AG09309 (cell line): ENCODE measurements at regions not wholly inside any gene's neighbourhood (a gene's known extent, or its start where the extent isn't known, plus 50 kb on each side); places are given as distances from the start of the nearest gene placed in this dataset.

Source experiments
- DNase-seq: peaks from one replicate; pipeline ENCODE4 v3.0.0-alpha.2; 2010; ENCODE audit warnings: low read depth
- H3K4me3 ChIP-seq: 2 replicates; pipeline ENCODE4 v1.5.1; 2011; ENCODE audit warnings: mild to moderate bottlenecking, low read depth, low read length, moderate library complexity; ENCODE audit not compliant: control insufficient read depth
- CTCF ChIP-seq: IDR thresholded peaks from 2 replicates; pipeline ENCODE4 v1.5.1; 2011; ENCODE audit warnings: mild to moderate bottlenecking, low read depth, low read length, inconsistent platforms; ENCODE audit not compliant: insufficient read depth, control insufficient read depth; ENCODE audit errors: missing control alignments

DNA sequence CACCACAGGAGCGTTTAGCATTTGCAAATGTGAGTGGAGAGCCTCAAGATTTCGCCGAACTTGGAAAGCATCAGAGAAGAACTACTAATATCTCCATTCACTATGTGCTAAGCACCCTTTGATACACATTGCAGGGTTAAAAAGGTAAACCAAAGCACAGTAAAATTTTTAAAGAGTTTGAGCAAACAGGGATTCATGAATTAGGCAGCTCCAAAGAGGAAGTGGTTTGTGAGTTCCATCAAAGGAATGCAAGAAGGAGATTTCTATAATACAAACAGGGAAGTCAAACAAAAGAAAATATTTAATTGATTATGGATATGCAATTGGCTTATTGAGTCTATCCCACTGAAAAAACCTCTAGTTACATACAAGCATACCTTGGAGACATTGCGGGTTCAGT, 81.1 kb upstream of the TMEM72 start:
- no peak overlapping the region for H3K4me3 ChIP-seq
- peak; percentile 18 for DNase-seq
- TF ChIP-seq CTCF, result no peak

- TF ChIP-seq CTCF, result no peak
- no peak for DNase-seq
- no peak overlapping the region for H3K4me3 ChIP-seq
Observed at GRCh38 chr10:44831581-44831980, 79.6 kb upstream of the TMEM72 start.

DNA sequence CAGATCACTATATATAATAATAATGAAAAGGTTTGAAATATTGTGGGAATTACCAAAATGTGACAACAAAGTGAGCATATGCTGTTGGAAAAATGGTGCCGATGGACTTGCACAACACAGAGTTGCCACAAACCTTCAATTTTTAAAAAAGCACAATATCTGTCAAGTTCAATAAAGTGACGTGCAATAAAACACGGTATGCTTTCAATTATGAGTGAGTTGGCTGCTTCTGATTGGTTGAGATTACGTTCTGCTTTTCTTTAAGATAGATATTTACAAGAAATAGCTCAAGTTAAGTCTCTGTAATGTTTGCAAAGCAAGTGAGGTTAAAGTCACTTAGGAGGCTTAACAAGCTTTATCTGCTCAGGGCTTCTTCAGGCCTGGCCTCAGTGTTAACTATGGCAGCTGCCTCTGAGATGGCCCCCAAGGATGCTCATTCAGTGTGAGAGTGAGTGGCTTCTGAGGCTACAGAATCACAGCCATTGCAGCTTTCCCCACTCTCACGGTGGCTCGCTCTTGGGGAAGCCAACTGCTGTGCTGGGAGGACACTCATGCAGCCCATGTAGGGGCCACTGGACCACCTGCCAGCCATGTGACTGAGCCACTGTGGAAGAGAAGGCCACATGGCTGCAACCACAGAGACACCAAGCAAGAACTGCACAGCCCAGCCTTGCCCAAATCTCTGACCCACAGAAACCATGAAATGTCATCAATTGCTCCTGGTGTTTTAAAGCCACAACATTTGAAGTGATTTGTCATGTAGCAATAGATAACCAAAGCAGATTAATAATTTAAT, 78.3 kb upstream of the TMEM72 start:
- H3K4me3 ChIP-seq, result no peak overlapping the region
- peak; percentile 28 for DNase-seq
- TF ChIP-seq CTCF, result no peak

- no peak overlapping the region for H3K4me3 ChIP-seq
- DNase-seq, result no peak
- TF ChIP-seq CTCF, result no peak
Observed at GRCh38 chr10:44834131-44834530, 77.0 kb upstream of the TMEM72 start.

GRCh38 chr10:44835300-44835699, 75.8 kb upstream of the TMEM72 start:
- no peak for DNase-seq
- TF ChIP-seq CTCF, result no peak
- no peak overlapping the region for H3K4me3 ChIP-seq

DNA sequence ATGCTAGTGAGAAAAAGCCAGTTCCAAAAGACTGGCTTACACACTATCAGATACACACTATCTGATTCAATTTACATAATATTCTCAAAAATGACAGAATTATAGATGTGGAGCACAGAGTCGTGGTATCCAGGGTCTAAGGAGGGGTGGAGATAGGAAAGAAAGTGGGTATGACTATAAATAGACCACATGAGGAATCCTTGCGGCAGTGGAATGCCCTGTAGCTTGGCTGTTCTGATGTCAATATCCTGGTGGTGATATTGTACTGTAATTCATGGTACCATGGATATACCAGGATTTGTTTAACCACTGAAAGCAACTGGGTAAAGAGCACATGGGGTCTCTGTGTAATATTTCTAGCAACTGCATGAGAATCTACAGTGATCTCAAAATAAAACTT, 67.7 kb upstream of the TMEM72 start:
- TF ChIP-seq CTCF, result no peak
- no peak for DNase-seq
- H3K4me3 ChIP-seq, result no peak overlapping the region
